ENCODE measurements at regions not wholly inside any gene's neighbourhood (a gene's known extent, or its start where the extent isn't known, plus 50 kb on each side); places are given as distances from the start of the nearest gene placed in this dataset.
"Not testable (repeated sequence)": the region's sequence is repeated elsewhere in the genome, so short reads cannot be mapped to it uniquely, and the experiment has no call there.

GRCh38 chr7:76838357-76838756 lies 193.8 kb downstream of the SPDYE17 start:
- not testable (repeated sequence) for TF ChIP-seq POLR2A (IDR thresholded peaks at IDR 0.05); CTCF (IDR thresholded peaks at IDR 0.05); EP300 (IDR thresholded peaks at IDR 0.05; ENCODE audit: low read depth); POLR2AphosphoS5 (IDR thresholded peaks at IDR 0.05)
